ENCODE measurements at regions not wholly inside any gene's neighbourhood (a gene's known extent, or its start where the extent isn't known, plus 50 kb on each side); places are given as distances from the start of the nearest gene placed in this dataset.

DNA sequence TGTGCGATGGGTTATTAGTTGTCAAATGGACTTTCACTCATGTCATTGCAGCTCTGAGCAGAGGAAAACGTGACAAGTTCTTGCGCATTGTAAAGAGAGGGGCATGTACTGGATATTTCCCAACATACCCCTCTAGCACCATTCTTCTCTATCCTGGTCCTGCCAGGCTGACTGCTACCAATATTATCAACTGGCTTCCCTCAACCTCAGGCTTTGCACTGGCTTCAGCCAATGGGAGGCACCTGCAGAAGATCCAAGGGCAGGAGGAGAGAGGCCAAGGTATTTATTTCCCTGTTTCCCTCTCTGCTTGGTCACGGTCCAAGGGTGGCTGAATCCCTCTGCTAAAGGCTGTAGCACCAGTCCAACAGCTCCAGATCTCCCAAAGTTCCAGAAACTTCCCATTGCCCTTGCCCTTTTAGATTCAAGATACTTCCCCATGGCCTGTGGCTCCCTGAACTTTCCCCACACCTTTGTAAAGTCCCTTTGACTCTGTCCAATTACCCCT, 175.6 kb upstream of the NECTIN1 start:
- TF ChIP-seq CTCF (IDR thresholded peaks at IDR 0.05; ENCODE audit: extremely low read depth in 1 of 2, insufficient read depth in 1 of 2, low read depth in 1 of 2, low read length in 2 of 2) (no peak), MYC (IDR thresholded peaks at IDR 0.05; ENCODE audit: low read depth, low read length) (no peak), POLR2AphosphoS5 (IDR thresholded peaks at IDR 0.05; ENCODE audit: insufficient read depth, low read depth, low read length) (no peak), POLR2A (IDR thresholded peaks at IDR 0.05; ENCODE audit: low read depth, low read length) (no peak), FOS (IDR thresholded peaks at IDR 0.05; ENCODE audit: borderline replicate concordance, insufficient read depth, low read length) (no peak), MAX (IDR thresholded peaks at IDR 0.05; ENCODE audit: insufficient read depth, insufficient read length) (no peak), EZH2 (IDR thresholded peaks at IDR 0.05; ENCODE audit: borderline replicate concordance, low read depth, low read length, severe bottlenecking) (no peak), GATA2 (IDR thresholded peaks at IDR 0.05; ENCODE audit: insufficient read depth, insufficient read length, low read depth, low read length) (no peak)

Data from endothelial cell of umbilical vein (primary cell).